ENCODE measurements at regions not wholly inside any gene's neighbourhood (a gene's known extent, or its start where the extent isn't known, plus 50 kb on each side); places are given as distances from the start of the nearest gene placed in this dataset.

GRCh38 chr13:40205771-40206240, 460.6 kb downstream of the FOXO1 start:
- H3K9me3 Mint-ChIP-seq, result peaks cover 17% of the 10 kb centered on the region
- H3K27me3 Mint-ChIP-seq (ENCODE audit: insufficient read depth), result no peaks in the 10 kb centered on the region
- peak overlapping the region; percentile 95 for H3K27ac Mint-ChIP-seq
- intact Hi-C loops (cut with micrococcal nuclease), result loop anchor here (2.0 kb wide), 1 partner anchor 15 kb away; no protein-coding TSS in a partner anchor
- H3K4me3 Mint-ChIP-seq, result no peak overlapping the region
- peaks cover 15% of the 10 kb centered on the region for H3K36me3 Mint-ChIP-seq (ENCODE audit: low read depth)
- H3K4me1 Mint-ChIP-seq (ENCODE audit: low read depth), result peaks cover 53% of the 10 kb centered on the region
- no peak for DNase-seq (ENCODE audit: low spot score)

GRCh38 chr13:40206241-40207000, 460.0 kb downstream of the FOXO1 start:
- Mint-ChIP-seq H3K4me1 (ENCODE audit: low read depth) (peaks cover 57% of the 10 kb centered on the region), H3K4me3 (peak overlapping the region; percentile 36), H3K27me3 (ENCODE audit: insufficient read depth) (no peaks in the 10 kb centered on the region), H3K36me3 (ENCODE audit: low read depth) (peaks cover 15% of the 10 kb centered on the region), H3K9me3 (peaks cover 17% of the 10 kb centered on the region), H3K27ac (peak overlapping the region; percentile 95)
- peak; percentile 32 for DNase-seq (ENCODE audit: low spot score)
- intact Hi-C loops (cut with micrococcal nuclease), result loop anchor here (2.0 kb wide), 1 partner anchor 16 kb away; no protein-coding TSS in a partner anchor

- peak overlapping the region; percentile 36 for H3K4me3 Mint-ChIP-seq
- peaks cover 15% of the 10 kb centered on the region for H3K36me3 Mint-ChIP-seq (ENCODE audit: low read depth)
- peaks cover 17% of the 10 kb centered on the region for H3K9me3 Mint-ChIP-seq
- DNase-seq (ENCODE audit: low spot score), result no peak
- H3K27me3 Mint-ChIP-seq (ENCODE audit: insufficient read depth), result no peaks in the 10 kb centered on the region
- H3K4me1 Mint-ChIP-seq (ENCODE audit: low read depth), result peaks cover 63% of the 10 kb centered on the region
- intact Hi-C loops (cut with micrococcal nuclease), result loop anchor here (2.0 kb wide), 1 partner anchor 16 kb away; no protein-coding TSS in a partner anchor
- H3K27ac Mint-ChIP-seq, result peak overlapping the region; percentile 95
Measured at GRCh38 chr13:40207001-40207478, 459.4 kb downstream of the FOXO1 start.

GRCh38 chr13:40208517-40208916, 457.9 kb downstream of the FOXO1 start:
- no peak for DNase-seq (ENCODE audit: low spot score)
- Mint-ChIP-seq H3K36me3 (ENCODE audit: low read depth) (peaks cover 12% of the 10 kb centered on the region), H3K9me3 (peaks cover 17% of the 10 kb centered on the region), H3K4me3 (no peak overlapping the region), H3K27me3 (ENCODE audit: insufficient read depth) (no peaks in the 10 kb centered on the region), H3K4me1 (ENCODE audit: low read depth) (peaks cover 65% of the 10 kb centered on the region), H3K27ac (no peak overlapping the region)
- intact Hi-C loops (cut with micrococcal nuclease), result no loop called here

- peaks cover 16% of the 10 kb centered on the region for H3K9me3 Mint-ChIP-seq
- H3K4me1 Mint-ChIP-seq (ENCODE audit: low read depth), result peaks cover 55% of the 10 kb centered on the region
- H3K27me3 Mint-ChIP-seq (ENCODE audit: insufficient read depth), result no peaks in the 10 kb centered on the region
- intact Hi-C loops (cut with micrococcal nuclease), result no loop called here
- peaks cover 8% of the 10 kb centered on the region for H3K36me3 Mint-ChIP-seq (ENCODE audit: low read depth)
- H3K27ac Mint-ChIP-seq, result no peak overlapping the region
- DNase-seq (ENCODE audit: low spot score), result no peak
- H3K4me3 Mint-ChIP-seq, result no peak overlapping the region
Measured at GRCh38 chr13:40210865-40211585, 455.4 kb downstream of the FOXO1 start.

GRCh38 chr13:40211586-40211968, 454.9 kb downstream of the FOXO1 start:
- H3K4me1 Mint-ChIP-seq (ENCODE audit: low read depth), result peaks cover 50% of the 10 kb centered on the region
- intact Hi-C loops (cut with micrococcal nuclease), result no loop called here
- no peak overlapping the region for H3K4me3 Mint-ChIP-seq
- H3K36me3 Mint-ChIP-seq (ENCODE audit: low read depth), result peaks cover 6% of the 10 kb centered on the region
- H3K27me3 Mint-ChIP-seq (ENCODE audit: insufficient read depth), result no peaks in the 10 kb centered on the region
- H3K27ac Mint-ChIP-seq, result no peak overlapping the region
- H3K9me3 Mint-ChIP-seq, result peaks cover 13% of the 10 kb centered on the region
- DNase-seq (ENCODE audit: low spot score), result no peak

- Mint-ChIP-seq H3K27me3 (ENCODE audit: insufficient read depth) (no peaks in the 10 kb centered on the region), H3K36me3 (ENCODE audit: low read depth) (peaks cover 4% of the 10 kb centered on the region), H3K4me3 (no peak overlapping the region), H3K9me3 (peaks cover 4% of the 10 kb centered on the region), H3K4me1 (ENCODE audit: low read depth) (peaks cover 33% of the 10 kb centered on the region), H3K27ac (no peak overlapping the region)
- intact Hi-C loops (cut with micrococcal nuclease), result no loop called here
- DNase-seq (ENCODE audit: low spot score), result no peak
Measured at GRCh38 chr13:40213779-40214178, 452.7 kb downstream of the FOXO1 start.

GRCh38 chr13:40215311-40215710, 451.1 kb downstream of the FOXO1 start:
- H3K36me3 Mint-ChIP-seq (ENCODE audit: low read depth), result peaks cover 4% of the 10 kb centered on the region
- H3K9me3 Mint-ChIP-seq, result peaks cover 4% of the 10 kb centered on the region
- H3K4me1 Mint-ChIP-seq (ENCODE audit: low read depth), result peaks cover 32% of the 10 kb centered on the region
- H3K27ac Mint-ChIP-seq, result peak overlapping the region; percentile 47
- H3K4me3 Mint-ChIP-seq, result no peak overlapping the region
- intact Hi-C loops (cut with micrococcal nuclease), result no loop called here
- DNase-seq (ENCODE audit: low spot score), result no peak
- H3K27me3 Mint-ChIP-seq (ENCODE audit: insufficient read depth), result no peaks in the 10 kb centered on the region

- H3K9me3 Mint-ChIP-seq, result peaks cover 4% of the 10 kb centered on the region
- intact Hi-C loops (cut with micrococcal nuclease), result no loop called here
- peak overlapping the region; percentile 13 for H3K27ac Mint-ChIP-seq
- H3K4me1 Mint-ChIP-seq (ENCODE audit: low read depth), result peaks cover 36% of the 10 kb centered on the region
- DNase-seq (ENCODE audit: low spot score), result no peak
- H3K27me3 Mint-ChIP-seq (ENCODE audit: insufficient read depth), result no peaks in the 10 kb centered on the region
- no peak overlapping the region for H3K4me3 Mint-ChIP-seq
- peaks cover 4% of the 10 kb centered on the region for H3K36me3 Mint-ChIP-seq (ENCODE audit: low read depth)
Measured at GRCh38 chr13:40215747-40216146, 450.7 kb downstream of the FOXO1 start.

GRCh38 chr13:40217675-40218074, 448.8 kb downstream of the FOXO1 start:
- Mint-ChIP-seq H3K36me3 (ENCODE audit: low read depth) (peaks cover 5% of the 10 kb centered on the region), H3K9me3 (peaks cover 4% of the 10 kb centered on the region), H3K4me1 (ENCODE audit: low read depth) (peaks cover 38% of the 10 kb centered on the region), H3K27ac (no peak overlapping the region), H3K27me3 (ENCODE audit: insufficient read depth) (no peaks in the 10 kb centered on the region), H3K4me3 (no peak overlapping the region)
- no peak for DNase-seq (ENCODE audit: low spot score)
- intact Hi-C loops (cut with micrococcal nuclease), result no loop called here

- intact Hi-C loops (cut with micrococcal nuclease), result loop anchor here (1.0 to 5.0 kb wide), 10 partner anchors 31 to 533 kb away; no protein-coding TSS in a partner anchor
- Mint-ChIP-seq H3K36me3 (ENCODE audit: low read depth) (peaks cover 5% of the 10 kb centered on the region), H3K9me3 (peaks cover 1% of the 10 kb centered on the region), H3K27me3 (ENCODE audit: insufficient read depth) (no peaks in the 10 kb centered on the region), H3K4me1 (ENCODE audit: low read depth) (peaks cover 45% of the 10 kb centered on the region), H3K4me3 (no peak overlapping the region), H3K27ac (peak overlapping the region; percentile 69)
- peak; percentile 12 for DNase-seq (ENCODE audit: low spot score)
Measured at GRCh38 chr13:40220299-40220935, 446.0 kb downstream of the FOXO1 start.

GRCh38 chr13:40221131-40221459, 445.3 kb downstream of the FOXO1 start:
- Mint-ChIP-seq H3K9me3 (no peaks in the 10 kb centered on the region), H3K4me3 (no peak overlapping the region), H3K4me1 (ENCODE audit: low read depth) (peaks cover 43% of the 10 kb centered on the region), H3K27ac (peak overlapping the region; percentile 69), H3K36me3 (ENCODE audit: low read depth) (peaks cover 5% of the 10 kb centered on the region), H3K27me3 (ENCODE audit: insufficient read depth) (no peaks in the 10 kb centered on the region)
- intact Hi-C loops (cut with micrococcal nuclease), result loop anchor here (1.0 to 5.0 kb wide), 5 partner anchors 30 to 534 kb away; no protein-coding TSS in a partner anchor
- DNase-seq (ENCODE audit: low spot score), result no peak
